Uterus (tissue), 3 donors: ENCODE measurements at regions not wholly inside any gene's neighbourhood (a gene's known extent, or its start where the extent isn't known, plus 50 kb on each side); places are given as distances from the start of the nearest gene placed in this dataset.

Experiments
- DNase-seq, 2 donors: peaks; one replicate each; pipeline ENCODE4 v3.0.0-alpha.2; 2019 to 2020
- H3K27ac ChIP-seq, 2 donors: fragments of 200-600 bp; sonication (generic); 1 replicate in 1 of 2; 2 replicates in 1 of 2; pipeline ENCODE4 v1.5.1; 2016 to 2018
- H3K27me3 ChIP-seq, 2 donors: fragments of 200-600 bp; sonication (generic); one replicate each; pipeline ENCODE4 v1.5.1; 2018 to 2019; ENCODE audit warnings: control low read depth in 1 of 2
- H3K36me3 ChIP-seq, 2 donors: fragments of 200-600 bp; sonication (generic); one replicate each; pipeline ENCODE4 v1.5.1; 2019; ENCODE audit warnings: control low read depth in 1 of 2
- H3K4me1 ChIP-seq, 2 donors: fragments of 200-600 bp; sonication (generic); one replicate each; pipeline ENCODE4 v1.5.1; 2018 to 2019; ENCODE audit warnings: control low read depth in 1 of 2
- H3K4me3 ChIP-seq, 2 donors: fragments of 200-600 bp; sonication (generic); 1 replicate in 1 of 2; 2 replicates in 1 of 2; pipeline ENCODE4 v1.5.1; 2018 to 2019; ENCODE audit warnings: mild to moderate bottlenecking in 1 of 2
- H3K9me3 ChIP-seq, 2 donors: fragments of 200-600 bp; sonication (generic); one replicate each; pipeline ENCODE4 v1.5.1; 2019; ENCODE audit warnings: control low read depth in 1 of 2
- CTCF ChIP-seq, 4 experiments: fragments of 200-600 bp in 2 of 4; fragments of 450-650 bp in 2 of 4; sonication (generic) in 2 of 4; IDR thresholded peaks; one replicate each; pipeline ENCODE4 v1.5.1; 2016 to 2019; ENCODE audit warnings: antibody characterized with exemption in 4 of 4, mild to moderate bottlenecking in 2 of 4, moderate library complexity in 1 of 4
- POLR2A ChIP-seq, 2 donors: fragments of 450-650 bp; IDR thresholded peaks; one replicate each; pipeline ENCODE4 v1.6.1; 2016; ENCODE audit warnings: antibody characterized with exemption in 2 of 2, mild to moderate bottlenecking in 1 of 2, moderate library complexity in 1 of 2
- intact Hi-C: fragments of 100-400 bp; cut with DNase I; formaldehyde crosslinking; loops from one replicate; pipeline ENCODE4 v1.15.1; 2023; ENCODE audit warnings: low total_unique reads
- donor health status: DM: yes; HTN: yes; CAD: no.

GRCh38 chr11:27968461-27968860 lies 139.5 kb downstream of the KIF18A start:
- H3K36me3 ChIP-seq, result no peaks in the 10 kb centered on the region
- intact Hi-C loops, result no loop called here
- no peak for DNase-seq
- H3K9me3 ChIP-seq, result no peaks in the 10 kb centered on the region
- TF ChIP-seq CTCF (IDR thresholded peaks at IDR 0.05) (no peak), POLR2A (IDR thresholded peaks at IDR 0.05) (no peak)
- no peak overlapping the region for H3K27ac ChIP-seq
- H3K4me3 ChIP-seq, result no peak overlapping the region
- no peaks in the 10 kb centered on the region for H3K4me1 ChIP-seq
- no peaks in the 10 kb centered on the region for H3K27me3 ChIP-seq

- intact Hi-C loops, result no loop called here
- Histone ChIP-seq H3K27me3 (no peaks in the 10 kb centered on the region), H3K4me1 (no peaks in the 10 kb centered on the region)
Measured at GRCh38 chr11:27965559-27965958, 142.4 kb downstream of the KIF18A start.

DNA sequence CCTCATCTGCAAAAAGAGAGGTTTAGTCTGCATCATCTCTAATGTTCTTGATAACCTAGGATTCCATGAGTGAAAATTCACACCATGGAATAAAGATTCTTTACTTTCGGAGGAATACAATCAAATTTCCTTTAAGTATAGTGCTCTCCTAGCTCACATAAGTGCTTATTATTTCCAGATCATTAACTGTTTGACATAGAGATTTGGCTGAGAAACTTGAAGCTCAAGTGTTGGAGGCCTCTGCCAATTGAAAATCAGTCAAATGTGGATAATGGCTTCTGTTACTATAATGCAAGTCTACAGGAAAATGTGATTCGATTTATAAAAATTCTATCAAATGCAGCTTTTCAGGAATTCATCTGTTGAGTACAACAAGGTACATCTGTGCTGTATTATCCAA lies 144.6 kb downstream of the KIF18A start:
- H3K4me1 ChIP-seq, result no peaks in the 10 kb centered on the region
- H3K27me3 ChIP-seq, result no peaks in the 10 kb centered on the region
- H3K4me3 ChIP-seq, result no peak overlapping the region
- no peak overlapping the region for H3K27ac ChIP-seq
- no peaks in the 10 kb centered on the region for H3K9me3 ChIP-seq
- intact Hi-C loops, result no loop called here
- no peaks in the 10 kb centered on the region for H3K36me3 ChIP-seq
- DNase-seq, result no peak
- TF ChIP-seq POLR2A (IDR thresholded peaks at IDR 0.05), result no peak
- TF ChIP-seq CTCF (IDR thresholded peaks at IDR 0.05), result no peak

More at GRCh38 chr11:27965559-27965958, 142.4 kb downstream of the KIF18A start:
- Histone ChIP-seq H3K27ac (no peak overlapping the region), H3K36me3 (no peaks in the 10 kb centered on the region), H3K4me3 (no peak overlapping the region), H3K9me3 (no peaks in the 10 kb centered on the region)
- TF ChIP-seq CTCF (IDR thresholded peaks at IDR 0.05) (no peak), POLR2A (IDR thresholded peaks at IDR 0.05) (no peak)
- no peak for DNase-seq

- no peaks in the 10 kb centered on the region for H3K36me3 ChIP-seq
- no peak overlapping the region for H3K27ac ChIP-seq
- TF ChIP-seq CTCF (IDR thresholded peaks at IDR 0.05) (no peak), POLR2A (IDR thresholded peaks at IDR 0.05) (no peak)
- no peaks in the 10 kb centered on the region for H3K27me3 ChIP-seq
- H3K4me1 ChIP-seq, result no peaks in the 10 kb centered on the region
- H3K9me3 ChIP-seq, result no peaks in the 10 kb centered on the region
- no peak overlapping the region for H3K4me3 ChIP-seq
- intact Hi-C loops, result no loop called here
- no peak for DNase-seq
Measured at GRCh38 chr11:27949951-27950738, 157.8 kb downstream of the KIF18A start.

DNA sequence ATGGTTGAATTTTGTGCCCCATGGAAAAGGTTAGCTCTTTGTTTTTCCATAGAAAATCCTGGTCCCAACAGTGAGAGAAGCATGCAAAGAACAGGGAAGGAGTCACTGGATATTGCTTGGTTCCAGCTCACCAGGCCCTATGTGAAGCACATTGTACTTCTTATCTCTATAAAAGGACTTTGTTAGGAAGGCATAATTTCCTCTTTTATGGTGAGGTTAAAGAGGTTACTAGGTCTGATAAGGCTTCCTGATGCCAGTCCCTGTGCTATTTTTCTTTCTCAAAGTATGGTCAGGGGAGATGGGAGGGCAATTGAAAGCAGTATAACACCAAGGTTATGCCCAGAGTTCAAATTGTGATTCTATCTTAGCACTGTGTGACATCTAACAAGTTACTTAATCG lies 162.6 kb downstream of the KIF18A start:
- Histone ChIP-seq H3K4me3 (no peak overlapping the region), H3K36me3 (no peaks in the 10 kb centered on the region), H3K4me1 (no peaks in the 10 kb centered on the region), H3K27me3 (no peaks in the 10 kb centered on the region), H3K9me3 (no peaks in the 10 kb centered on the region), H3K27ac (no peak overlapping the region)
- no peak for DNase-seq
- intact Hi-C loops, result no loop called here
- TF ChIP-seq CTCF (IDR thresholded peaks at IDR 0.05) (no peak), POLR2A (IDR thresholded peaks at IDR 0.05) (no peak)
